Iris pigment epithelial cell (primary cell): ENCODE measurements at regions not wholly inside any gene's neighbourhood (a gene's known extent, or its start where the extent isn't known, plus 50 kb on each side); places are given as distances from the start of the nearest gene placed in this dataset.
"Not testable (repeated sequence)": the region's sequence is repeated elsewhere in the genome, so short reads cannot be mapped to it uniquely, and the experiment has no call there.

ENCODE experiments used
- DNase-seq: peaks from one replicate; pipeline ENCODE4 v3.0.0-alpha.2; 2011; ENCODE audit warnings: low read depth

DNA sequence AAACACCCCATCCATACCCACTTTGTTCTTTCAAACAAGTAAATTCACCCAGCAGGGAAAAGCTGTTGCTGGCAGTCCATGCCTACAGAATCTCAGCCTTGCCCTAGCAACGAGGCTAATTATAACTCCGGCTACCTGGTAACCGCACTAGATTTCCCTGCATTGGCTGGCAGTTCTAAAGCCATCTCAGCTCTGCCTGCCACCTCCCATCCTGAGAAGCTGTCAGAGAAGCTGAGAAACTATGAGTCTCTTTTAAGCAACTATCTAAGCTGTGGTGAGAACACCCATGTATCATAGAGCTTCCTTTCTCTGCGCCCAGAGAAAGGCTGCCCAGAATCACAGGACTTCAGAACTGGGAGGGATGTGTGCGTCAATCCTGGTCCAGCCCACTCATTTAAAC, 126.5 kb upstream of the NBPF9 start:
- DNase-seq, result not testable (repeated sequence)

- not testable (repeated sequence) for DNase-seq
Observed at GRCh38 chr1:149234926-149235914, 131.9 kb upstream of the NBPF9 start.

- DNase-seq, result not testable (repeated sequence)
Observed at GRCh38 chr1:149237515-149237914, 134.2 kb upstream of the NBPF9 start.

DNA sequence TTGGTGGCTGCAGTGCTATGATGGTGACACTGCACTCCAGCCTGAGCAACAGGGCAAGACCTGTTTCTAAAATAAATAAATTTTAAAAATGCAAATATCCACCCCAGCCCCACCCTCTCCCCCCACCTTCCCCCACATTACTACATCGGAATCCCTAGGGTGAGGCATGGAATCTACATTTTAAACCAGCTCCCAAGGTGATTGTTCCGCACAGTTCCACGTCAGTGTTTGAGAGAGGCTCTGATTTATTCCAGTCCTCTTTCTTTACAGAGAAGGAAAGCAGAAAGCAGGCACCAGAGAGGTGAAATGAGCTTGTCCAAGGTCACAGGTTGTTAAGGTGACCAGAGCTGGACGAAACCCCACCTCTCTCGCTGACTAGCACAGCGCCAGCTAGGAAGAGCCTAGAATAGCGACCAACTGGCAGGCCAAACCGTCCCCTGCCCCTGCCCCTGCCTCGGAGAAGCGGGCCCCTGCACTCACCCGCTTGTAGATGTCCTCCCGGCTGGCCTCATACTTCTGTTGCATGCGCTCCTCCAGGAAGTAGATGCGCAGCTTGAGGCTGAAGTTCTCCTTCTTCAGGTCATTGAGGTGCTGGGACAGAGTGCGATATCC, 136.7 kb upstream of the NBPF9 start:
- not testable (repeated sequence) for DNase-seq

- not testable (repeated sequence) for DNase-seq
Observed at GRCh38 chr1:149240530-149240929, 137.2 kb upstream of the NBPF9 start.

GRCh38 chr1:149241272-149241671, 137.9 kb upstream of the NBPF9 start:
- not testable (repeated sequence) for DNase-seq

DNA sequence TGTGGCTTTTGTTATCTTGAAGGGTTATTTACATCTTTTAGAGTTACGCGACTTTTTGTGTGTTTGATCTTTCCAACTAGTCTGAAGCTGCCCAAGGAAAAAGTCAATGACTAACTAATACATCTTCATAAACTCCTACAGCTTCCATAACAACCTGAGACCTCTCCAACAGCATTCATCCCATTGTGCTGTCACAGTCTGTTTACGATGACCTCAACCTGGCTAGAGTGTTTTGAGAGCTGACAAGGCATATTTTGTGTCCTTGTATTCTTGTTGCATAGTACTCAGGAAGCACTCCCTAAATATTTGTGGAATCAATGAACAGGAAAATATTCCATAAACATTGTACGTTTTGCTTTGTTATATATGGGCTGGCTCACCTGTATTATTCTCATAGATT, 140.2 kb upstream of the NBPF9 start:
- DNase-seq, result not testable (repeated sequence)

GRCh38 chr1:149244621-149245020, 141.3 kb upstream of the NBPF9 start:
- not testable (repeated sequence) for DNase-seq

DNA sequence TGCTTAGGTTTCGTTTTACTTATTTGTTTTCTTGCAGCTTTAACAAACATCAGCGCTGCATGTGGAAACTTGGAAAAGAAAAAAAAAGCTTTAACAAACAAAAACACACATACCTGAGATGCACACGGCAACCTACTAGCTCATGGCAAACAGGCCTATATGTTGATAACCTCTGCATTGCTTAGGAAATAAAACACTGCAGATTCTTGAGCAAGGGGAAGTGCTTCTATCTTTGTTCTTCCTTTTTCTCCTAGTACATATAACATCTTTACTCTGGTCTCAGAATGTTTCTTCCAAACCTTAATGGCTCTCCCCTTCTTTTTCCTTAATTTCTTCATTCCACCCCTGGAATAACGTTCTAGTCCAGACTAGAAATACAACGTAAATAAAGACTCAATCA, 142.9 kb upstream of the NBPF9 start:
- DNase-seq, result not testable (repeated sequence)

GRCh38 chr1:149248610-149249009, 145.3 kb upstream of the NBPF9 start:
- DNase-seq, result not testable (repeated sequence)

- DNase-seq, result not testable (repeated sequence)
Observed at GRCh38 chr1:149249850-149250467, 146.6 kb upstream of the NBPF9 start.

- DNase-seq, result not testable (repeated sequence)
Observed at GRCh38 chr1:149254894-149255847, 151.8 kb upstream of the NBPF9 start.

GRCh38 chr1:149260284-149260683, 156.9 kb upstream of the NBPF9 start:
- DNase-seq, result not testable (repeated sequence)

- not testable (repeated sequence) for DNase-seq
Observed at GRCh38 chr1:149260736-149261340, 157.5 kb upstream of the NBPF9 start.

DNA sequence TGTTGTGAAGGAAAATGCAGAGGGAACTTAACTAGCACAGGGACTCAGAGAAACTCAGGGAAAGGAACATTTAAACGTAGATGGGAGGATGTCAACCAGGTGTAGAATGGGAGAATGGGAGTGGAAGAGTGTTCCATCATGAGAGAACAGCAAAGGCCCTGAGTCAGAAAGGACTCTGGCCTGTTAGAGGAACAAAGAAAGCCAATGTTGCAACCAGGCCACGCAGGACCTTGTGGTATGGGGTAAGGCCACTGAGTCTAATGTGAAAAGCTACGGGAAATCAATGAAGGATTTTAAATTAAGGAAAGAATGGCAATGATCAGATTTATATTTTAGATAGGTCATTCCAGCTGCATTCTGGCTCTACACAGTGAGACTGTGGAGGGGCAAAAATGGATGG, 163.9 kb upstream of the NBPF9 start:
- not testable (repeated sequence) for DNase-seq

DNA sequence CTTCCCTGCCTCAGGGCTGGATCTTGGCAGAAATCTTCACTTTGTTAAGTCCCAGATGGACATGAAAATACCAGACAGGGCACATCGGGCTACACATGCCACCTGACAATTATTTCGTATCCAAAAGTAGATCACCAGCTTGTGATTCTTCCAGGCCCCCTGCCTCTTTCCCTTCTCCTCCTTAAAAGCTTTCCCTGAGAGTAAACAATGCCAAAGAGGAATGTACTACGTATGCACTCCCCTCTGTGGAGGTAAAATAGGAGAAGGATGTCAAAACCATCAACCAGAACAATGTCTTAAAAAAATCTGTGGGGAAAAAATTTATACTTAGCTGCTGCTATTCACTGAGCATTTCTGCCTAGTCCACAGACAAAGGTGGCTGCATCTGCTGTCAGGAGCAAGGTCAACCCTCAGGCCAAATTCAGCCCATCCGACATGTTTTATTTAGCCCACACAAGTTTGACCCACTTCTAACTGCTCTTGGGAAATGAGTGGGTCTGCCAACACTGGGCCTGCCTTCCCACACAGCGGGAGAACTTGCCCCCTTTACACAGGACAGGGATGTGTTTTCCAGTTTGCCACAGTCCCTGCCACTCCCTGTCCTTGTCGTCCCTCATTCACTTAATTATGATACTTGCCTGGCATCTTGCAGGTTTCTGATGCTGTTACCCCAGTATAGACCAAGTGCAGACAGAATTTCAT, 165.8 kb upstream of the NBPF9 start:
- DNase-seq, result not testable (repeated sequence)

DNA sequence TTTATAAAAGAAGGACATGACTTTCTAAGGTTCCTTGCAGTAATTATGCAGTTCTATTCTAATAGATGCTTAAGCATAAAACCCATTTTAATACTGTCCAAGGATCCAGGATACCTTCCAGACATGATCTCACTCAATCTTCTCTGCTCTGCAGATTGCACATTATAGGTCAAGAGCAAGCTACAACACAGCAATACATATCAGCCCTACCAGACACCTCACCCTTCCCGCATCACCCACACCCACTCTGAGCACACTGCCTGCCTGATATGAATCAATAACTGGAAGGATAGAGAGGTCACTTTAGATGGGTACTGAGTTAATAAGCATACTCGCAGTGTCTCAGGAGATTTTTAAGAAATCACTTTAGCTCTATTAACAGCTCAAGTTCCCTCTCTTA, 166.5 kb upstream of the NBPF9 start:
- not testable (repeated sequence) for DNase-seq

GRCh38 chr1:149274493-149274892, 171.1 kb upstream of the NBPF9 start:
- DNase-seq, result not testable (repeated sequence)

- not testable (repeated sequence) for DNase-seq
Observed at GRCh38 chr1:149275802-149276201, 172.5 kb upstream of the NBPF9 start.

DNA sequence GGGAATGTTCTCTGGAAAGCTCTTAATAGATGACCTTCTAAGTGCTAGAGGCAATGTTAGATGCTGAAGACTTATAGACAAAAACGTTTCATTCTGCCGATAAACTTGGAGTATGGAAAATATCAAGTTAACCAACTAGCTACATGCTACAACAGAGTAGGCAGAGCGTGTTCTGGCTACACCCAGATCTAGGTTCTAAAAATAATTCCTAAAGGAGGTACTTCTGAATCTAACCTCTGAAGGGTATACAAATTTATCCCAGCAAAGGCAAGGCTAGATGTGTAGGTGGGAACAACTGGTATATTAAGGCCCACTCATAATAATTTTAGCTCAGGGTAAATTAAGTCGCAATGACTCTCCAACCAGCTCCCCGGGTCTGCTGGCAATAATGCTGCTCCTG, 173.1 kb upstream of the NBPF9 start:
- DNase-seq, result not testable (repeated sequence)
